ENCODE measurements at regions not wholly inside any gene's neighbourhood (a gene's known extent, or its start where the extent isn't known, plus 50 kb on each side); places are given as distances from the start of the nearest gene placed in this dataset.

DNA sequence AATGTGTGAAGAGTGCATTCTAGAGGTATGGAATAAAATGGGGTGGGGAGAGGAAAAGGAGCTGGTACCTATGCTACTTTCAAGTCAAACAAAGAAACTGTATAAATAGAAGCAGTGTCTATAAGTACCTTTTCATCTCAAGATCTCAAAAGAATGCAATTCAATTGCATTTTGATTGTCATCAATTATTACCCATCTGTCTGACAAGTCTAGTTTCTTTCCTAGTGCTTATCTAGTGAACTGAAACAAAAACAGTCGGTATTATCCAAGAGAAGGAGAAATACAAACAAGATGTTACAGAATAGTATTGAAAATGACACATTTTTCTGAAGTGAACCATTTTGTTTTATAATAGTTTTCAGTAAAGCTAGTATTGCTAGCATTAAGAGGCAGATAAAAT is 754.5 kb upstream of the LRRN3 start:
- no peak for DNase-seq

DNA sequence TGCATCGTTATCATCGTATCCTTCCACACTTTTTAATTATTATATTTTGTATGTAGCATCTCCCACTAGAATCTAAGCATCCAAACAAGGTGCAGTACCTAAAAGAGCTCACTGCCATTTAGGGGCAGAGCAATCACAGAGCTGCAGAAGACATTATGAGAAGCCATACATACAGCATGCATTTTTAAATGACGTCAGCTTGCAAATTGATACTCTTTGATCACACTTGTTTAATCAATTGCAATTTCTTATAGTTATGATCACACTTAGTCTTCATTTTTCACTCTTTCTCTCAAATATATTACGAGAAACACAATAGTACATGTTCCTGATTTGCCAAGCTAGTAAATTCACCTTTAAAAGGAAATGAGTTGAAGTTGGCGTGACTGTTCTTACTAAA is 753.3 kb upstream of the LRRN3 start:
- DNase-seq, result no peak

DNA sequence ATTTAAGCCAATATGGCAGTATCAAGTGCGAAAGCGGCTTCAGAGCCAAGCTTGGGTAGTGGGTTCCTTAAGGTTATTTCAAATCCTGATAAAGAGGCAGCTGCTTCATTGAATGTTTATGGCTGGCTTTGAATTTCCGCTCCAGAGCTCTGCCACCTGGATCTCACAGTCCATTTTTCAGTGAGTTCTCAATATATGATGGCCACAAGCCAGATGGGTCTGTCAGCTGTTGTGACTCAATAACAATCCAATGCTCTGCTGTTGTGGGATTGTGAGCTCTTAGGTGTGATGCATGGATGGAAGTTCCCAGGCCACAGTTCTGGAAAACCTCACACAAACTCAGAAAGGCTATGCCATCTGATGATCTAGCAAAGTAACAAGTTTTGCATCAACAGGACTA is 743.8 kb upstream of the LRRN3 start:
- no peak for DNase-seq

DNA sequence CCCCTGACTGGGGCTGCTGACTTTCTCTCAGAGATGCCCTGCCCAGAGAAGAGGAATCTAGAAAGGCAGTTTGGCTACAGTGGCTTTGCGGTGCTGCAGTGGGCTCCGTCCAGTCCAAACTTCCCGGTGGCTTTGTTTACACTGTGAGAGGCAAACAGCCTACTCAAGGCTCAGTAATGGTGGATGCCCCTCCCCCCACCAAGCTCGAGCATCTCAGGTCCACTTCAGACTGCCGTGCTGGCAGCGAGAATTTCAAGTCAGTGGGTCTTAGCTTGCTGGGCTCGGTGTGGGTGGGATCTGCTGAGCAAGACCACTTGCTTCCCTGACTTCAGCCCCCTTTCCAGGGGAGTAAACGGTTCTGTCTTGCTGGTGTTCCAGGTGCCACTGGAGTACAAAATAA is 734.5 kb upstream of the LRRN3 start:
- DNase-seq, result no peak

- no peak for DNase-seq
Observed at GRCh38 chr7:110358028-110358427, 732.9 kb upstream of the LRRN3 start.

- DNase-seq, result no peak
Observed at GRCh38 chr7:110371709-110372108, 719.2 kb upstream of the LRRN3 start.

DNA sequence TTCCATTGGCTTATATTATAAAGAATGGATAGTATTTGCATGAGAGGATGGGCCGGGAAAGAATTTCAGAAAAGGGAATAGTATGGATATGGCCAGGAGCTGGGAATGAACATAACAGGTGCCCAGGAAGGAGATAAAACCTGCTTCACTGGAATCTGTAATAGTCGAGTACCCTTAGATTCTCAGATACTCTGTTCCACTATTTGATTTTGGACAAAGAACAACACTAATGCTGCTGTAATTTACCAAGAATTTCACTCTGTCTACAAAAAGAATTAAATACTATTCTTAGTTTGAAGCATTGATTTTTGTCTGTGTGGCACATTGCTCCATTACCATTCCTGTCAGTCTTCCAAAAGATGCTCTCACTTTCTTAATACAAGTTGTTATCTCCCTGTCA is 718.2 kb upstream of the LRRN3 start:
- no peak for DNase-seq

- no peak for DNase-seq
Observed at GRCh38 chr7:110373416-110373815, 717.5 kb upstream of the LRRN3 start.

DNA sequence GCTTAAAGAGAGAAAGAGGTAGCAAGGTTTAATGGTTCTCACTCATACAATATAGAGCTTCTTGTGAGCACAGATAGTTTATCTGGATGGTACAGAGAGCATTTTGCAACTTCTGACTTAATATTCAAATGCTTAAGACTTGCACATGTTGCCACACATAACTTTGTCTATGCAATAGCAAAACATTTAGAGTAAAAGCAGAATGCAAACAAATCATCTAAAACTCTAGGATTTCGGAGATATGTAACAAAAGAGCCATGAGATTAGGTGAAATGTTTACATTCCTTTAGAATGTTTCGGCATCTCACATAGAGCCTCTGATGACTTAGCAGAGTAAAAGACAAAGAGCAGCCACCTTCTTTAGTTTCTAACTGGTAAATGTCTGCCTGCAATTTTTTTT is 717.1 kb upstream of the LRRN3 start:
- DNase-seq, result no peak

- no peak for DNase-seq
Observed at GRCh38 chr7:110375068-110375467, 715.9 kb upstream of the LRRN3 start.

DNA sequence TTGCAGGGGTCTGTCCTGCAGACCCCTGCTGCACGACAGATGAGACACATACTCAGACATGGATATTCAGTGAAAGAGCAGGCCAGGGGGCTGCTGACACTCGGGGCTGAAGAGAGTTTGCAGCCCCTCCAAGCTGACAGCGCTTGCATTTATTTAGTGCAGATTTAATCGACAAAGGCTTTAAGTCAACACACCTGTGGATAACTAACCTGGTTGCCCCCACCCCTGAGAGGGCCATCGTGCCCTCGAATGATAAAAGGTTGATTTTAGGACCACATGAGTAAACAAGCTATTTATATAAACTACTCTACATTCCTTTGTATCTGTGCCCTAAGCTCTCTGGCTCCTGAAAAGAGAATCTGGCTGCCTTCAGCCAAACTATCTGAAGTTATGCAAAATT is 708.2 kb upstream of the LRRN3 start:
- no peak for DNase-seq

GRCh38 chr7:110386006-110386405 is 704.9 kb upstream of the LRRN3 start:
- no peak for DNase-seq

DNA sequence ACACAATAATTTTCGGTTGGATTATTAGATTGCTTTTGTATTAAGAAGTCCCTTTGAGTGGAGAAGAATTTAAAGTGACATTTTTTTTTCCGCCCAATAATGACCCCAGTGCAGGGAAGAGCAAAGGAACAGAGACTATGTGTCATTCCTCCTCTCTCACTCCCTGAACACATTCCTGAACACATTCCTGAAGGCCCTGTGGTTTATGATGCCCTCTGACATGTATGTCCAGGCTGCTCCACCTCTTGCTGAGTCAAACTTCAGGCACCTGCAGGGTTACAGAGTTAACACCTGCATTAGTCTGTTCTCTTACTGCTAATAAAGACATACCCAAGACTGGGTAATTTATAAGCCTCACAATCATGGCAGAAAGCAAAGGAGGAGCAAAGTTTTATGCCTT is 704.0 kb upstream of the LRRN3 start:
- DNase-seq, result no peak

DNA sequence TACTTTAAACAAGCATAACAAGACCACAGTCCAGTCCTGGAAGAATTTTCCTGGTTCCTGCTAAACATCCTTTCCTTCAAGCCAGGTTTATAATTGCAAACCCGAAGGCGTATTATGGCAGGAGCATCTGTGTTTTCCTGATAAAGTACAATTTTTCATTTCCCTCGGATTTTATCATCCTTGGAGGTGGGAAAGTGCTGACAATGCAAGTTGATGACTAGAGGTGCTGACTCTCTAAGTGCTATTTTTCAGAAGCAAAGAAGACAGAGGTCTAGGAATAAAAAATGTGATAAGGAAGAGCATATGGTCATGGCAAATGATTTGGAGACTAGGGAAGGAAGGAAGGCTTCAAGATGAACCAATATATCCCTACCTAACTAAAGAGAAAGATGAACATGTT is 703.2 kb upstream of the LRRN3 start:
- no peak for DNase-seq

GRCh38 chr7:110388457-110388856 is 702.5 kb upstream of the LRRN3 start:
- no peak for DNase-seq

- DNase-seq, result no peak
Observed at GRCh38 chr7:110396021-110396420, 694.9 kb upstream of the LRRN3 start.

DNA sequence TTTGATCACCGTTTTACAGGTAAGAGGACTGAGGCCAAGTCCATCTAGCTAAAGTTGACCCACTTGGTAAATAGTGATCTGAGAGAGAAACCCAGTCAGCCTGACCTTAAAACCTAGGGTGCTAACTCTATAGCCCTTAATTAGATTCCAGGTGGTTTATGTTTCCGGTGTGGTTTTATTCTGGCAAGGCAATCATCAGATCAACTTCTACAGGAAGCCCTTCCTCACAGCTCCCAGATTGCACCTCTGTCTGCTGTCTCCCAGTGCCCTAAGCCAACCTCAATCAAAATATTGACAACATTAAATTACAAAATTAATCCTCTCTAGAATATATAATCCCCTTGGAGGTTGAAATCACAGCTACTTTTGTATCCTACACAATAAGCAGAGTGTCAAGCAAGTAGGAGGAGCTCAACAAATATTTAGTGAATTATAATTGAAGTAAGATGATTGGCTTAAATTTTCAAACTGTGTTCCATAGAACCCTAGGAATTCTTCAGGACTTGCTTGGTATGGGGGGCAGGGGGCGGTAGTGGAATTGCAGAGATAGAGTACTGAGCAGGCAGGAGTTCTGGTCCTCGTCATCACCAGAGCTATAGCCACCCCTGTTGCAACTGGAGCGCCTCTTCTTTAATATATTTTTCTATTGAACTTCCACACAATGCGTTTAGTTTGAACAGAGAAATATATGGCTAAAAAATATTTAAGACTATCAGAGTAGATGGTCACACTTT is 692.8 kb upstream of the LRRN3 start:
- no peak for DNase-seq

- DNase-seq, result no peak
Observed at GRCh38 chr7:110399421-110399820, 691.5 kb upstream of the LRRN3 start.

DNA sequence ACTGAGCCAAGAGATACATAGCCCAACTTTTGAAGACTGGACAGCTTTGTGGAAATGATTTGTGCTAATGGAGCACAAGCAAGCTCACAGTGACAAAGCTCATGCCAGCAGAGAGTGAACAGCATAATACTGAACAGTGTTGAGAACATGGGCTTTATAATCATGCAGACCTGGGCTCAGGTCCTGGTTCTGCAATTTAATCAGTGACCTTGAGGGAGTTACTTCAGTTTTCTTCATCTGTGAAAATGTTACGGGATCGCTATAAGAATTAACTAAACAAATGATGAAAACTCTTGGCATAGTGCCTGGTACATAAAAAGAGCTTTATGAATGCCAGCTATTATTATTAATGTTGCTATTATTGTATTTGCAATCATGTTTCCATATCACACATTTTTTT is 690.5 kb upstream of the LRRN3 start:
- no peak for DNase-seq

DNA sequence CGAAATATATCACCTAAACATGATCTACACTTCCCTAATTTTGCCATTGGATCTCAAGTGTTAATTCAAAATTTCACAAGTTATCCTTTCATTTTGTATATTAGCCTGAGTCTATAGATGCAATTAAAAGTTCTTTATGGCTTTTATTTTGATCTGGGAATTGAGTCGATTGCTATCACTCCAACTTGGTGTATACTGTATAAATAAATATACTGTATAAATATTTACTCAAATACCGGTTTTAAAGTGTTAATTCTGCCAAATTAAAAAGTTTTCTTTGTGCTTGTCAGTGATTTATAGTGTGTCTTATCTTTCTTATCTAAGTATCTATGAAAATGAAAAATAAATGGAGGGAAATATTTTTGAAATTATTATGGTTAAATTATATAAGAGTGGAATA is 683.7 kb upstream of the LRRN3 start:
- DNase-seq, result no peak

DNA sequence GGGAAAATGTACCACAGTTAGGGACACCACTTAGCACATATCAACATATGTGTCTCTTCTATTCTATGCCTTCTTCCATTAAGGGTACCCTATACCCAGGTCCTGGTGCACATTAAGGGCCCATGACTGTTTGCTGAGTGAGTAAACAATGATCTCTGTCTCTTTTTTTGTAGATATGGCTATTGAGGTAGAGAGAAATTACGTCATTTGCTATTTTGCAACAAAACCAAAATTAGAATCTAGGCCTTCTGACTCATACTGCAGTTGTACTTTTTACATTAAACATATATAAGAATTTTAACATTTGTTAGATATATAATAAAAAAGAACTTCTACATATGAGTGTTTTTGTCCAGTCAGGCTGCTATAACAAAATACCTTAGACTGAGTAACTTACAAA is 683.2 kb upstream of the LRRN3 start:
- no peak for DNase-seq

- no peak for DNase-seq
Observed at GRCh38 chr7:110412614-110413013, 678.3 kb upstream of the LRRN3 start.

DNA sequence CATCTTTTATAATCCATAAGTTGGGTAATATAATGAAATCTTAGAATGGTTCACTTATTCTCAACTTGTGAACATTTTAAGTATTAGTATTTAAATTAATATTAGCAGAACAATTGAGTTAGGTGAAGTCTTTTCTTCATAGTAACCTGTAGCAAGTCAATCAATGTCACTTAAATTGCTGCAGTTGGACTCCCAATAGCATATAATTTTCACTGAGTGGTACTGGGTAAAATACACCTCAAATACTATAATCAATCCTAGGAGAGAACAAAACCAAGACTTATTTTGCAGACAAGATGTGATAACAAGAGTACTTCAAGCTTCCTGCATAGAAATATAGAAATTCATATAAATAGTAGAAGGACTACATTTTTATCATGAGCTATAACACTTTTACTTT is 677.9 kb upstream of the LRRN3 start:
- no peak for DNase-seq

DNA sequence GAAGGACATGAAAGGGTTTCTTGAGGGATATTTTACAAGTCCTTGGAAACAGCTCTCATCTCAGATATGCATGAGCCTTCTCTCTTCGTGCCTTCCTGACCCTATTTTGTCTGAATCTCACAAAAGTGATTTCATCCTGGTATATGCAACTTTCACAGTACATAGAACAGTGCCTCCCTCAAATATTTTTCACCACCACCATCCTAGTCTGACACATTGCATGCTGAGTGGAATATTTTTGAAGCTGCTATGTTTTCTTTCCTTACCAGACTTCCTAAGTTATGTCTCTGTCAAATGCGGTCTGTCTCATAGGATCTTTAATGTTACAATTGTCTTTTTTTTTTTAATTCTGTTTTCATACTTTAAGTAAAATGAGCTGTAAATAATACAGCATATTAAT is 673.3 kb upstream of the LRRN3 start:
- DNase-seq, result no peak

DNA sequence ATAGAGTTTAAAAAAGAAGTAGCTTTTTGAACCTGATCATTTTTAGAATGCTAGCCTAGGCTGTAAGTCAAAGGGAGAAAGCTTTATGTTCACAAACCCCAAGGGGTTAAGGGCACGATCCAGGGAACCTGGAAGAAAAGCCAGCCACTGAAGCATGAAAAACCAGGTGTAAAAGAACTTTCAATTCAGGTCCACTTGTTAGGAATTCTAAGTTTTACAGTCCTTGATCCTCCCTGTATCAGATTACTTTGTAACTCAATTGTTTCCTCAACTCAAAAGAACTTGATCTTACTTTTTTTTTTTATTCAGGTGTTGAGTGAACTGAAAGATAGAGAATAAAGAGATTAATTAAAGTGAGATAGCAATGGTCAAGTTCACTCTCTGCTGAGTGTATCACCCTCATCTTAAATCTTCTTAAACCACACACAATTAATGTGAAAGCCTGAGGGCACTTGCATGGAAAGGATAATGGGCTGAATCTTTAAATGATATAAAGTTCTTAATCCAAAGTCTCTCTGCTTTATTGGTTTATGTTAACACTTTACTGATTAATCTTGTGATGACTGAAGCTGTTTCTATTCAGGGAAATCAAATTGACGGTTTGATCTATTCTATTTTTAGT is 672.2 kb upstream of the LRRN3 start:
- DNase-seq, result no peak
